HCT116 (cell line): ENCODE measurements at regions not wholly inside any gene's neighbourhood (a gene's known extent, or its start where the extent isn't known, plus 50 kb on each side); places are given as distances from the start of the nearest gene placed in this dataset.

Experiments
- ATAC-seq: fragments of 200-7000 bp; cut with Tn5 transposase; 2 replicates; pipeline ENCODE4 v1.9.1; 2020; ENCODE audit warnings: mild to moderate bottlenecking, moderate library complexity
- BruUV-seq: library from RNA; stranded (reverse); fragments of 400-500 nt; replicated peaks from 2 replicates; lab custom pipeline; 2021; lab: Mats Ljungman, UMichigan
- CTCF ChIA-PET: fragments of 300-600 bp; sonication (Branson Sonifier 250); formaldehyde crosslinking; loops from one replicate; lab custom pipeline; 2021; ENCODE audit warnings: antibody characterized with exemption; lab: Charles Lee
- POLR2A ChIA-PET: fragments of 300-600, 350-600 bp; sonication (Branson Sonifier 250); formaldehyde crosslinking; loops from one replicate; lab custom pipeline; 2021; ENCODE audit warnings: antibody characterized with exemption; lab: Charles Lee
- RAD21 ChIA-PET, 2 experiments: fragments of 300-600 bp; sonication (Branson Sonifier 250); formaldehyde crosslinking; loops; one replicate each; lab custom pipeline; 2023; ENCODE audit warnings: low total read pairs in 2 of 2; ENCODE audit not compliant: uncharacterized antibody in 2 of 2, unreplicated experiment in 2 of 2, low non-redundant PET in 1 of 2; lab: Charles Lee
- DNase-seq: peaks from one replicate; pipeline ENCODE4 v3.0.0-alpha.2; 2010; ENCODE audit warnings: low read depth, low spot score
- H2AFZ ChIP-seq: fragments of 200-600 bp; shearing (Covaris generic), sonication (generic); 2 replicates; pipeline ENCODE4 v1.6.1; 2017; ENCODE audit warnings: low read depth, mixed run types, mixed read lengths, antibody characterized with exemption, low read length; ENCODE audit not compliant: poor library complexity, severe bottlenecking
- H3K27ac ChIP-seq: 2 replicates; pipeline ENCODE4 v1.5.1; 2012; ENCODE audit warnings: low read depth, low read length
- H3K27me3 ChIP-seq: fragments of 200-600 bp; sonication (generic); 2 replicates; pipeline ENCODE4 v1.6.1; 2016; ENCODE audit warnings: mixed run types, low read length, mixed read lengths; ENCODE audit not compliant: insufficient read depth
- H3K36me3 ChIP-seq, 2 experiments: fragments of 200-500 bp in 1 of 2; fragments of 200-600 bp in 1 of 2; sonication (Bioruptor generic) in 1 of 2; sonication (generic) in 1 of 2; 2 replicates each; pipeline versions ENCODE4 v1.5.1 to v1.6.1; 2014 to 2016; ENCODE audit warnings: low read length in 2 of 2, inconsistent platforms in 1 of 2, mixed read lengths in 1 of 2, mixed run types in 1 of 2; ENCODE audit not compliant: insufficient read depth in 2 of 2, control insufficient read depth in 1 of 2
- H3K4me1 ChIP-seq, 2 experiments: fragments of 200-600 bp in 1 of 2; sonication (generic) in 1 of 2; 2 replicates each; pipeline versions ENCODE4 v1.5.1 to v1.6.1; 2012 to 2017; ENCODE audit warnings: low read length in 2 of 2, inconsistent platforms in 1 of 2, mild to moderate bottlenecking in 1 of 2, mixed read lengths in 1 of 2, mixed run types in 1 of 2, moderate library complexity in 1 of 2; ENCODE audit not compliant: insufficient read depth in 2 of 2, control insufficient read depth in 1 of 2
- H3K4me2 ChIP-seq: fragments of 200-600 bp; sonication (generic); 2 replicates; pipeline ENCODE4 v1.6.1; 2017; ENCODE audit warnings: mixed run types, low read length, mixed read lengths
- H3K4me3 ChIP-seq, 2 experiments: fragments of 200-600 bp in 1 of 2; sonication (generic) in 1 of 2; replicated peaks in 1 of 2; 2 replicates each; pipeline ENCODE4 v1.5.1; 2011 to 2016; ENCODE audit warnings: low read length in 2 of 2, control low read depth in 1 of 2, low read depth in 1 of 2, mild to moderate bottlenecking in 1 of 2, mixed read lengths in 1 of 2, mixed run types in 1 of 2
- H3K79me2 ChIP-seq: fragments of 200-600 bp; sonication (generic); 2 replicates; pipeline ENCODE4 v1.6.1; 2017; ENCODE audit warnings: mild to moderate bottlenecking, mixed run types, low read length, moderate library complexity, mixed read lengths; ENCODE audit not compliant: insufficient read depth
- H3K9ac ChIP-seq: fragments of 200-600 bp; sonication (generic); 2 replicates; pipeline ENCODE4 v1.6.1; 2016; ENCODE audit warnings: low read length, mixed read lengths
- H3K9me2 ChIP-seq: fragments of 200-600 bp; sonication (generic), shearing (Covaris generic); 2 replicates; pipeline ENCODE4 v1.6.1; 2017; ENCODE audit warnings: mixed run types, mild to moderate bottlenecking, moderate library complexity; ENCODE audit not compliant: insufficient read depth
- H3K9me3 ChIP-seq, 2 experiments: fragments of 200-500 bp in 1 of 2; fragments of 200-600 bp in 1 of 2; sonication (Bioruptor generic) in 1 of 2; sonication (generic) in 1 of 2; 2 replicates each; pipeline ENCODE4 v1.6.1; 2014 to 2017; ENCODE audit warnings: low read length in 2 of 2, mixed read lengths in 2 of 2, inconsistent platforms in 1 of 2, low read depth in 1 of 2, mild to moderate bottlenecking in 1 of 2, mixed run types in 1 of 2, moderate library complexity in 1 of 2; ENCODE audit not compliant: control insufficient read depth in 1 of 2, insufficient read depth in 1 of 2
- H4K20me1 ChIP-seq: fragments of 200-600 bp; sonication (generic), shearing (Covaris generic); 2 replicates; pipeline ENCODE4 v1.6.1; 2017; ENCODE audit warnings: mixed run types, mild to moderate bottlenecking, moderate library complexity; ENCODE audit not compliant: insufficient read depth
- CEBPB ChIP-seq: IDR thresholded peaks from 2 replicates; pipeline ENCODE4 v1.6.1; 2012; ENCODE audit warnings: low read depth
- EGR1 ChIP-seq: IDR thresholded peaks from 2 replicates; pipeline ENCODE4 v1.6.1; 2012; ENCODE audit warnings: low read depth
- ELF1 ChIP-seq: IDR thresholded peaks from 2 replicates; pipeline ENCODE4 v1.6.1; 2012; ENCODE audit warnings: low read depth, borderline replicate concordance
- EZH2 ChIP-seq: fragments of 200-600 bp; sonication (generic); IDR thresholded peaks from 2 replicates; pipeline ENCODE4 v1.6.1; 2017; ENCODE audit warnings: antibody characterized with exemption, mixed run types
- EZH2phosphoT487 ChIP-seq: fragments of 200-600 bp; IDR thresholded peaks from 2 replicates; pipeline ENCODE4 v1.6.1; 2018; ENCODE audit warnings: antibody characterized with exemption, borderline replicate concordance
- FOSL1 ChIP-seq: IDR thresholded peaks from 2 replicates; pipeline ENCODE4 v1.6.1; 2012; ENCODE audit warnings: low read depth
- POLR2A ChIP-seq: IDR thresholded peaks from 2 replicates; pipeline ENCODE4 v1.7.0; 2011; ENCODE audit warnings: borderline replicate concordance; ENCODE audit not compliant: insufficient read depth, insufficient read length; ENCODE audit errors: extremely low read depth
- SIN3A ChIP-seq: IDR thresholded peaks from 2 replicates; pipeline ENCODE4 v1.6.1; 2012; ENCODE audit warnings: low read depth
- SRF ChIP-seq: IDR thresholded peaks from 2 replicates; pipeline ENCODE4 v1.6.1; 2012; ENCODE audit warnings: low read depth
- ZFX ChIP-seq: fragments of 450-650 bp; IDR thresholded peaks from 2 replicates; pipeline ENCODE4 v1.6.1; 2017
- intact Hi-C: fragments of 100-400 bp; cut with micrococcal nuclease; formaldehyde crosslinking; loops from 2 replicates; pipeline ENCODE4 v1.10.0; 2022
- TF ChIP-seq, protein P1 (sequence below): IDR thresholded peaks from 2 replicates; pipeline ENCODE4 v1.6.1; 2012; ENCODE audit warnings: low read depth

DNA sequence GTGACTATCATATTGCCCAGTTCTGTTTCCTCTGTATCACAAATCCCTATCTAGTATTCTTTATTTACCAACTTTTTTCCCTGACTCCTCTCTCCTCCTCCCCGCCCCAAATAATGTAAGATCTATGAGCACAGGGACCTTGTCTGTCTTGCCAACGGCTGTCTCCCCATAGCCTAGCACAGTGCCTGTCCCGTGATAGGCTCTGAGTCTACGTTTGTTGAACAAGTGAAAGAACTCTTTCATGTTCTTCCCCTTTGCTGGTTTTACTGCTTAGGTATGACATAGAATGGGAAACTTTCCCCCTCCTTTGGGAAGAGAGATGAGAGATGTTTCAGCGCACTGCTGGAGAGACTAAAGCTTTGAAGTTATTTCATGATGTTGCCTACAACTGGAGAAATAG is 367.0 kb downstream of the PRDM2 start:
- no peaks in the 10 kb centered on the region for H3K79me2 ChIP-seq
- H3K4me3 ChIP-seq: no peak overlapping the region
- no peaks in the 10 kb centered on the region for H3K9me3 ChIP-seq
- TF ChIP-seq, protein P1, sequence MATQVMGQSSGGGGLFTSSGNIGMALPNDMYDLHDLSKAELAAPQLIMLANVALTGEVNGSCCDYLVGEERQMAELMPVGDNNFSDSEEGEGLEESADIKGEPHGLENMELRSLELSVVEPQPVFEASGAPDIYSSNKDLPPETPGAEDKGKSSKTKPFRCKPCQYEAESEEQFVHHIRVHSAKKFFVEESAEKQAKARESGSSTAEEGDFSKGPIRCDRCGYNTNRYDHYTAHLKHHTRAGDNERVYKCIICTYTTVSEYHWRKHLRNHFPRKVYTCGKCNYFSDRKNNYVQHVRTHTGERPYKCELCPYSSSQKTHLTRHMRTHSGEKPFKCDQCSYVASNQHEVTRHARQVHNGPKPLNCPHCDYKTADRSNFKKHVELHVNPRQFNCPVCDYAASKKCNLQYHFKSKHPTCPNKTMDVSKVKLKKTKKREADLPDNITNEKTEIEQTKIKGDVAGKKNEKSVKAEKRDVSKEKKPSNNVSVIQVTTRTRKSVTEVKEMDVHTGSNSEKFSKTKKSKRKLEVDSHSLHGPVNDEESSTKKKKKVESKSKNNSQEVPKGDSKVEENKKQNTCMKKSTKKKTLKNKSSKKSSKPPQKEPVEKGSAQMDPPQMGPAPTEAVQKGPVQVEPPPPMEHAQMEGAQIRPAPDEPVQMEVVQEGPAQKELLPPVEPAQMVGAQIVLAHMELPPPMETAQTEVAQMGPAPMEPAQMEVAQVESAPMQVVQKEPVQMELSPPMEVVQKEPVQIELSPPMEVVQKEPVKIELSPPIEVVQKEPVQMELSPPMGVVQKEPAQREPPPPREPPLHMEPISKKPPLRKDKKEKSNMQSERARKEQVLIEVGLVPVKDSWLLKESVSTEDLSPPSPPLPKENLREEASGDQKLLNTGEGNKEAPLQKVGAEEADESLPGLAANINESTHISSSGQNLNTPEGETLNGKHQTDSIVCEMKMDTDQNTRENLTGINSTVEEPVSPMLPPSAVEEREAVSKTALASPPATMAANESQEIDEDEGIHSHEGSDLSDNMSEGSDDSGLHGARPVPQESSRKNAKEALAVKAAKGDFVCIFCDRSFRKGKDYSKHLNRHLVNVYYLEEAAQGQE: no peak
- TF ChIP-seq ELF1 (no peak), EZH2 (no peak), SIN3A (no peak), EZH2phosphoT487 (no peak)
- TF ChIP-seq, all 23 proteins: peak for 0
- no peaks in the 10 kb centered on the region for H4K20me1 ChIP-seq
- H3K4me1 ChIP-seq: no peaks in the 10 kb centered on the region
- peaks cover 4% of the 10 kb centered on the region for H3K27me3 ChIP-seq
- no peak overlapping the region for H2AFZ ChIP-seq
- intact Hi-C loops: no loop called here
- POLR2A ChIA-PET: no interaction called here
- no peak for ATAC-seq
- H3K4me2 ChIP-seq: no peak overlapping the region
- no TSS peak for BruUV-seq
- RAD21 ChIA-PET: no interaction called here
- no peak overlapping the region for H3K9ac ChIP-seq
- H3K36me3 ChIP-seq: no peaks in the 10 kb centered on the region
- H3K9me2 ChIP-seq: no peaks in the 10 kb centered on the region
- H3K27ac ChIP-seq: no peak overlapping the region
- CTCF ChIA-PET: no interaction called here
- no peak for DNase-seq

DNA sequence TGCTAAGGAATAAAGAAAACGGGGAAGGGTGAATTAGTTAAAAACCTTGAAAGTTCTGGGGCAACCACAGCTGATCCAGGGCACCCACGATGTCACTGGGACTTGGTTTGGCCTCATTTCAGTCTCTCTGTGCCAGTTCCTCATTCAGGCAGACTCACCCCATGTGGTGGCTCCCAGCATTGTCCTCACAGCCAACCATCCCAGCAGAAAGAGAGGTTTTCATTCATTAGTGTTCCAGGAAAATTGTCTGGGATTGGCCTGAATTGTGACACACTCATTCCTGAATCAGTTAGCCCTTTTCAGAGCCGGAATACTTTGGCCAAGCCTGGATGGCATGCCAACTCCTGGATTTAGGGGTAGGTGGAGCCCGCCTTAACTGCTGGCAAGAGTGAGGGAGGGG is 367.7 kb downstream of the PRDM2 start:
- Histone ChIP-seq H3K79me2 (no peaks in the 10 kb centered on the region), H3K9me3 (no peaks in the 10 kb centered on the region), H4K20me1 (no peaks in the 10 kb centered on the region), H3K4me3 (no peak overlapping the region), H3K36me3 (no peaks in the 10 kb centered on the region), H3K9ac (no peak overlapping the region), H3K27ac (no peak overlapping the region), H3K4me1 (no peaks in the 10 kb centered on the region), H3K27me3 (peaks cover 6% of the 10 kb centered on the region), H3K9me2 (no peaks in the 10 kb centered on the region), H3K4me2 (no peak overlapping the region), H2AFZ (no peak overlapping the region)
- CTCF ChIA-PET: no interaction called here
- DNase-seq (no peak), ATAC-seq (no peak)
- TF ChIP-seq POLR2A (no peak), CEBPB (no peak), ELF1 (no peak), FOSL1 (no peak), ZFX (no peak), EGR1 (no peak), SRF (no peak)
- intact Hi-C loops: no loop called here
- POLR2A ChIA-PET: no interaction called here
- BruUV-seq: no TSS peak
- RAD21 ChIA-PET: no interaction called here
